ENCODE measurements at regions not wholly inside any gene's neighbourhood (a gene's known extent, or its start where the extent isn't known, plus 50 kb on each side); places are given as distances from the start of the nearest gene placed in this dataset.
"Not testable (repeated sequence)": the region's sequence is repeated elsewhere in the genome, so short reads cannot be mapped to it uniquely, and the experiment has no call there.

- Mint-ChIP-seq H3K4me1 (no peaks in the 10 kb centered on the region), H3K36me3 (peaks cover 4% of the 10 kb centered on the region), H3K27me3 (peaks cover 5% of the 10 kb centered on the region), H3K4me3 (no peak overlapping the region), H3K27ac (no peak overlapping the region), H3K9me3 (peaks cover 18% of the 10 kb centered on the region)
Measured at GRCh38 chr11:130677486-130678153, 229.2 kb downstream of the ADAMTS15 start.

GRCh38 chr11:130679247-130679646, 230.8 kb downstream of the ADAMTS15 start:
- Mint-ChIP-seq H3K9me3 (peaks cover 18% of the 10 kb centered on the region), H3K4me1 (no peaks in the 10 kb centered on the region), H3K27ac (no peak overlapping the region), H3K27me3 (peaks cover 5% of the 10 kb centered on the region), H3K36me3 (peaks cover 4% of the 10 kb centered on the region), H3K4me3 (no peak overlapping the region)

- not testable (repeated sequence) for H3K27me3 Mint-ChIP-seq, H3K27ac Mint-ChIP-seq, H3K4me3 Mint-ChIP-seq, H3K36me3 Mint-ChIP-seq, H3K4me1 Mint-ChIP-seq
- peaks cover 18% of the 10 kb centered on the region for H3K9me3 Mint-ChIP-seq
Measured at GRCh38 chr11:130682471-130682870, 233.8 kb downstream of the SNX19 start.

GRCh38 chr11:130689222-130689908, 226.9 kb downstream of the SNX19 start:
- no peaks in the 10 kb centered on the region for H3K4me1 Mint-ChIP-seq
- no peaks in the 10 kb centered on the region for H3K9me3 Mint-ChIP-seq
- H3K27ac Mint-ChIP-seq: no peak overlapping the region

GRCh38 chr11:130691581-130691980, 224.7 kb downstream of the SNX19 start:
- Mint-ChIP-seq H3K27ac (no peak overlapping the region), H3K4me3 (no peak overlapping the region), H3K36me3 (no peaks in the 10 kb centered on the region), H3K9me3 (no peaks in the 10 kb centered on the region), H3K4me1 (no peaks in the 10 kb centered on the region), H3K27me3 (peaks cover 3% of the 10 kb centered on the region)

More at GRCh38 chr11:130689222-130689908, 226.9 kb downstream of the SNX19 start:
- H3K27me3 Mint-ChIP-seq: peaks cover 3% of the 10 kb centered on the region
- H3K4me3 Mint-ChIP-seq: no peak overlapping the region
- H3K36me3 Mint-ChIP-seq: no peaks in the 10 kb centered on the region

GRCh38 chr11:130692220-130692619, 224.1 kb downstream of the SNX19 start:
- no peaks in the 10 kb centered on the region for H3K4me1 Mint-ChIP-seq
- H3K36me3 Mint-ChIP-seq: no peaks in the 10 kb centered on the region
- H3K27ac Mint-ChIP-seq: no peak overlapping the region
- H3K27me3 Mint-ChIP-seq: peaks cover 3% of the 10 kb centered on the region
- H3K4me3 Mint-ChIP-seq: no peak overlapping the region
- H3K9me3 Mint-ChIP-seq: no peaks in the 10 kb centered on the region

GRCh38 chr11:130693543-130693942, 222.7 kb downstream of the SNX19 start:
- Mint-ChIP-seq H3K4me3 (no peak overlapping the region), H3K27ac (no peak overlapping the region), H3K36me3 (no peaks in the 10 kb centered on the region), H3K9me3 (no peaks in the 10 kb centered on the region), H3K4me1 (no peaks in the 10 kb centered on the region), H3K27me3 (peaks cover 3% of the 10 kb centered on the region)

GRCh38 chr11:130694488-130695045, 221.7 kb downstream of the SNX19 start:
- H3K27me3 Mint-ChIP-seq: peaks cover 3% of the 10 kb centered on the region
- no peak overlapping the region for H3K27ac Mint-ChIP-seq
- no peaks in the 10 kb centered on the region for H3K36me3 Mint-ChIP-seq
- no peaks in the 10 kb centered on the region for H3K9me3 Mint-ChIP-seq
- H3K4me3 Mint-ChIP-seq: no peak overlapping the region
- no peaks in the 10 kb centered on the region for H3K4me1 Mint-ChIP-seq

GRCh38 chr11:130698174-130698573, 218.1 kb downstream of the SNX19 start:
- no peaks in the 10 kb centered on the region for H3K36me3 Mint-ChIP-seq
- no peaks in the 10 kb centered on the region for H3K4me1 Mint-ChIP-seq
- no peak overlapping the region for H3K27ac Mint-ChIP-seq
- peaks cover 5% of the 10 kb centered on the region for H3K27me3 Mint-ChIP-seq
- H3K4me3 Mint-ChIP-seq: no peak overlapping the region
- no peaks in the 10 kb centered on the region for H3K9me3 Mint-ChIP-seq

- no peaks in the 10 kb centered on the region for H3K9me3 Mint-ChIP-seq
- H3K27ac Mint-ChIP-seq: no peak overlapping the region
- no peaks in the 10 kb centered on the region for H3K4me1 Mint-ChIP-seq
- peaks cover 5% of the 10 kb centered on the region for H3K27me3 Mint-ChIP-seq
- no peaks in the 10 kb centered on the region for H3K36me3 Mint-ChIP-seq
- H3K4me3 Mint-ChIP-seq: no peak overlapping the region
Measured at GRCh38 chr11:130699561-130699960, 216.7 kb downstream of the SNX19 start.

- Mint-ChIP-seq H3K27me3 (peaks cover 5% of the 10 kb centered on the region), H3K9me3 (no peaks in the 10 kb centered on the region), H3K4me3 (no peak overlapping the region), H3K27ac (no peak overlapping the region), H3K4me1 (no peaks in the 10 kb centered on the region), H3K36me3 (no peaks in the 10 kb centered on the region)
Measured at GRCh38 chr11:130700092-130700491, 216.2 kb downstream of the SNX19 start.

- Mint-ChIP-seq H3K9me3 (no peaks in the 10 kb centered on the region), H3K27me3 (peaks cover 2% of the 10 kb centered on the region), H3K27ac (no peak overlapping the region), H3K4me1 (no peaks in the 10 kb centered on the region), H3K4me3 (no peak overlapping the region), H3K36me3 (no peaks in the 10 kb centered on the region)
Measured at GRCh38 chr11:130703489-130704190, 212.6 kb downstream of the SNX19 start.

GRCh38 chr11:130705670-130706421, 210.4 kb downstream of the SNX19 start:
- H3K9me3 Mint-ChIP-seq: no peaks in the 10 kb centered on the region
- H3K4me1 Mint-ChIP-seq: no peaks in the 10 kb centered on the region
- no peaks in the 10 kb centered on the region for H3K36me3 Mint-ChIP-seq
- H3K4me3 Mint-ChIP-seq: no peak overlapping the region
- peaks cover 2% of the 10 kb centered on the region for H3K27me3 Mint-ChIP-seq
- no peak overlapping the region for H3K27ac Mint-ChIP-seq

GRCh38 chr11:130706572-130706971, 209.7 kb downstream of the SNX19 start:
- Mint-ChIP-seq H3K27me3 (no peaks in the 10 kb centered on the region), H3K9me3 (no peaks in the 10 kb centered on the region), H3K36me3 (no peaks in the 10 kb centered on the region), H3K4me3 (no peak overlapping the region), H3K27ac (no peak overlapping the region), H3K4me1 (no peaks in the 10 kb centered on the region)

- Mint-ChIP-seq H3K27me3 (no peaks in the 10 kb centered on the region), H3K27ac (no peak overlapping the region), H3K9me3 (no peaks in the 10 kb centered on the region), H3K4me1 (no peaks in the 10 kb centered on the region), H3K36me3 (no peaks in the 10 kb centered on the region), H3K4me3 (no peak overlapping the region)
Measured at GRCh38 chr11:130707217-130707616, 209.1 kb downstream of the SNX19 start.
